Urinary bladder (tissue), 3 donors: ENCODE measurements at regions not wholly inside any gene's neighbourhood (a gene's known extent, or its start where the extent isn't known, plus 50 kb on each side); places are given as distances from the start of the nearest gene placed in this dataset.
"Not testable (repeated sequence)": the region's sequence is repeated elsewhere in the genome, so short reads cannot be mapped to it uniquely, and the experiment has no call there.

Experiments
- DNase-seq: peaks from one replicate; pipeline ENCODE4 v3.0.0-alpha.2; 2015; ENCODE audit errors: extremely low spot score
- H3K27ac ChIP-seq: one replicate; pipeline ENCODE4 v1.5.1; 2013; ENCODE audit warnings: low read depth, mild to moderate bottlenecking, moderate library complexity
- H3K36me3 ChIP-seq: one replicate; pipeline ENCODE4 v1.6.1; 2013; ENCODE audit warnings: mild to moderate bottlenecking, moderate library complexity; ENCODE audit not compliant: insufficient read depth
- H3K4me1 ChIP-seq: one replicate; pipeline ENCODE4 v1.6.1; 2013; ENCODE audit warnings: mild to moderate bottlenecking, moderate library complexity; ENCODE audit not compliant: insufficient read depth
- H3K4me3 ChIP-seq: one replicate; pipeline ENCODE4 v1.5.1; 2013; ENCODE audit warnings: low read depth, low read length
- WGBS: extraction: QIAGEN DNeasy Blood & Tissue Kit; methylation state at CpG from one replicate; pipeline ENCODE4 v1.1.7; 2013; 5-methylcytosine and 5-hydroxymethylcytosine counted together
- donor health status: healthy with polysubstance abuse.
- donor health status: healthy.

DNA sequence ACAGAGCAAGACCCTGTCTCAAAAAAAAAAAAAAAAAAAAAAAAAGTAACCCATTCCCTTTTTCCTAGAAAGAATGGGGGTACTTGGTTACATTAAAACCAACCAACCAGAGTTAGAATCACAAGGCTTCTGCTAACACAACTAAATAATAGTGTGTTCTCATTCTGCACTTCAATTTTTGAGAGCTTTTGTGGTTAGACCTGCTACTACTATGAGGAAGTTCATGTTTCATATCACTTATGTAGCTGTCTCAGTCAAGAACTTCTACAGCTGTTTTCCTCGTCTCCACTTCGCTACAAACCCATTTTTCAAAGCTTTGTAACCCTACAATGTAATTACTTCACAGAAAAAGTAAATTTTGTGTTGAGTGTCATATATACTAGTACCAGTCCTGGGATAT is 58.3 kb downstream of the PDHA2 start:
- WGBS = 89% methylated on average over 2 of the region's 2 CpGs
- H3K4me3 ChIP-seq = no peak overlapping the region
- no peak overlapping the region for H3K27ac ChIP-seq
- no peaks in the 10 kb centered on the region for H3K36me3 ChIP-seq
- no peaks in the 10 kb centered on the region for H3K4me1 ChIP-seq
- DNase-seq = no peak

DNA sequence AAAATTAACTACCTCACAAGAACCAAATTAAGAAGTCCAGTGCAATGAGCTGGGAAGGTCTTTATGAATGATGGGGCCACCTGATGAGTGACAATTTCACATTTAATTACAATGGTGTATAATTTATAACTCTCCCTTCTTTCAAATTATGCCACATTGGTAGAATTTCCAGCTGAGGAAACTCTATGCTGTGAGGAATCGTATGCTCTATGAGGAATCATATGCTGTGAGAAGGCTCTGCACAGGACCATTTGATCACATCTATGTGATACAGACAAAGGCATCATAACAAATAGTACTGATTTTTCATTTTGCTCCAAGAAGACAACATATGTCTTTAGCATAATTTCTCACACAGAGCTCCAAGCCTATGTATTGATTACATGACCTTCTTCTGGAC is 69.3 kb downstream of the PDHA2 start:
- no peak overlapping the region for H3K27ac ChIP-seq
- no peaks in the 10 kb centered on the region for H3K36me3 ChIP-seq
- H3K4me3 ChIP-seq = no peak overlapping the region
- WGBS = 85% methylated on average over 1 of the region's 1 CpG
- no peak for DNase-seq
- H3K4me1 ChIP-seq = no peaks in the 10 kb centered on the region

DNA sequence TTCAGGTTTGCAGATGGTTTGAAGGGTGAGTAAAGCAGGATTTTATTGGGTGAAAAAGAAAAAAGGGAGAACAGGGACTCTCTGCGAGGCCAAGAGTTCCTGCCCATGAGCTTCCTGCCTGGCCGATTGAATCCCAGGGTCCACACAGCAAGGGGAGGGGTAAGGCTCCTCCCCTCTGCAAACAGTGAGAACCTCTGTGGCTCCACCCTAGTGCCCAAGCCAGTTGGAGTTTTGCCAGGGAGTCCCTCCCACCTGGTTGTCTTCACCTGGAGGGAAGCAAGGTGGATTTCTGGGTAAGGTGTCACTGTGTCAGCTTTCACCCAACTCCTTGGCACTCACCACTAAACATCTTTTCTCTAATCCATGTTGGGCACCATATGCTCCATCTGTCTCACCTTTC is 70.9 kb downstream of the PDHA2 start:
- Histone ChIP-seq H3K36me3 (no peaks in the 10 kb centered on the region), H3K4me1 (no peaks in the 10 kb centered on the region), H3K27ac (no peak overlapping the region), H3K4me3 (no peak overlapping the region)
- no peak for DNase-seq
- WGBS = 75% methylated on average over 2 of the region's 2 CpGs

DNA sequence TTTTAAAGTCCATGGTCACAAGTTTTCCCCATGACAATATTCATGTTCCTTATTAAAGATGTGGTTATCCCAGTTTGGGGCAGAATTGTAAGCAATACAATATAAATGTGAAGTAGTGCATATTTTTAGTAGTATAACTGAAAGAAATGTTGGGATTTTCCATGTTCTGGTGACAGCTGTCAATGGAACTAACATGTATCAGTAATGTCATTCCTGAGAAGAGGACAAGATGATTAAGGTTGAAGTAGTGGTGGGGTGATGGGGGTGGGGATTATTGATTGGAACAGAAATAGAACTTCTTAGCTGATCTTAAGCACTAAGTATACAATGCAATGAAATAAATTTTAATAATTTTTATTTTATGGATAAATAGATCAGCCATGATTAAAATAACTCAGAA is 81.6 kb downstream of the PDHA2 start:
- Histone ChIP-seq H3K27ac (no peak overlapping the region), H3K4me1 (no peaks in the 10 kb centered on the region), H3K36me3 (no peaks in the 10 kb centered on the region), H3K4me3 (no peak overlapping the region)
- no peak for DNase-seq

DNA sequence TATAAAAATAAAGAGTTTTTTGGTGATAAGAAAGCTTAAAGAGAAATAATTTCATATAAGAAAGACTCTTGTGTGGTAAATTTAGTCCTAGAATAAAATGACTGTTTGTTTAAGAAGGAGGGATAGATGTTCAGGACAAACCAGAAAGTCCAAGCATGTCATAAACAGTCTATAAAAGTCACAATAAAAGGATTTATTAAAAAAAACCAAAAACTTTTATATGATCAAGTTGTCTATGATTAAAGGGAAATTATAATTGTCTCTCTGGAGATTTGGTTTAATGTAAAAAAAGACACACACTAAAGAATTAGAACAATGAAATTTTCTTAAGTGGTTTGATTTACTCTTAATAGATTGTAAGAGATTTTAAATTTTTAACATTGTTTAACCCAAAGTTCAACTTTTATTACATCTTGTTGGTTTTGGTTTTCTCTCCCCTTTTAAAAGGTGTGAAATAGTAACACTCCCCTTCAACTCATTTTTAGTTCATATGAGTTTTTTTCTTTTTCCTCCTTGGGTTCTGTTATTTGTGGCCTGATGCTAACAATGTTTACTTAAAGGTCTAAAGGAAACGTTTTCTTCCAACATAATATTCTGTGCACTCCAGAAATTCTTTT is 89.7 kb downstream of the PDHA2 start:
- WGBS = 50% methylated on average over 1 of the region's 1 CpG
- no peak overlapping the region for H3K4me3 ChIP-seq
- DNase-seq = no peak
- H3K36me3 ChIP-seq = no peaks in the 10 kb centered on the region
- no peaks in the 10 kb centered on the region for H3K4me1 ChIP-seq
- no peak overlapping the region for H3K27ac ChIP-seq

DNA sequence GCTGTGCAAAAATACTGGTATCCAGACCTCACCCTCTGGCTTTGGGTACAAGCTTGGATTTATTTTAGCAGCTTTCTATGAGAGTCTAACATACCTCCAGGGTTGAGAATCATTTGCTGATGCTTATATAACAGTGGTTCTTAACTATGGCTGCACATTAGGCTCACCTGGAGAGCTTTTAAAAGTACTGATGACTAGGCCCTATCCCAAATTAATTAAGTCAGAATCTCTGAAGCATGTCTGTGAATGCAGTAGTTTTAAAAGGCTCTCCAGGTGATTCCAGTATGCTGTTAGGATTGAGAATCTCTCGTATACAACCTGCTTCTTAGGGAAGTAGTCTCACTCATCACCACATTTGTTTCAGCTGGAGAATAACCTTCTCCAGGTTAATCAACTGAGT is 99.2 kb downstream of the PDHA2 start:
- H3K27ac ChIP-seq = no peak overlapping the region
- 97% methylated on average over 1 of the region's 1 CpG for WGBS
- DNase-seq = no peak
- H3K4me3 ChIP-seq = no peak overlapping the region
- no peaks in the 10 kb centered on the region for H3K4me1 ChIP-seq
- H3K36me3 ChIP-seq = no peaks in the 10 kb centered on the region

DNA sequence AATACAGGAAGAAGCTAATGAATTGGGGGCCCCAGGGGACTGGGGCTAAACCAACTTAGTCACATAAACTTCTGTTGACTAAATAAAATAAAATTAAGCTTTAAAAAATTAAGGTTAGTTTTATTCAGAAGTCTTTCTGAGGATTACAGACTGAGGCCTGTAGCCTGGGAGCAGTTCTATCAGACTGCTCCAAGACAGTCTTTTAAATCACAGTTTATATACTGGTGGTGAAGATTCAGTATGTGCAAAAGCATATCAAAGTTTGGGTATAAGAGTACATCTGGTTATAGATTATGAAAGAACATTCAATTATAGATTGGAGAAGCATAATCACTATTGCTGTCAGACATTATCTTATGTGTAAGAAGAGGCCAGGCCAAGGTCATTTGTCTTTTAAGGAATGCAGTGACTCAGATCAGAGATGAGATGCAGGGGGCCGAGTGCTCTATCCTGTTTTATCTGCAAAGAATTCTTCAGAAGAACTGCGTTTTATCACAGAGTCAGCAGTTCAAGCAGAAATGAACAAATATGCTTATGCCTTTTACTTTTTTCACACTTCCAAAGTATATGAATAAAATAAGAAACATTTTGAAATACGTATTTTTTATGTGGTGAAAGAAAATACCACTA is 109.4 kb downstream of the PDHA2 start:
- H3K27ac ChIP-seq = no peak overlapping the region
- H3K4me1 ChIP-seq = no peaks in the 10 kb centered on the region
- DNase-seq = no peak
- WGBS = 47% methylated on average over 3 of the region's 3 CpGs
- H3K36me3 ChIP-seq = no peaks in the 10 kb centered on the region
- H3K4me3 ChIP-seq = no peak overlapping the region

DNA sequence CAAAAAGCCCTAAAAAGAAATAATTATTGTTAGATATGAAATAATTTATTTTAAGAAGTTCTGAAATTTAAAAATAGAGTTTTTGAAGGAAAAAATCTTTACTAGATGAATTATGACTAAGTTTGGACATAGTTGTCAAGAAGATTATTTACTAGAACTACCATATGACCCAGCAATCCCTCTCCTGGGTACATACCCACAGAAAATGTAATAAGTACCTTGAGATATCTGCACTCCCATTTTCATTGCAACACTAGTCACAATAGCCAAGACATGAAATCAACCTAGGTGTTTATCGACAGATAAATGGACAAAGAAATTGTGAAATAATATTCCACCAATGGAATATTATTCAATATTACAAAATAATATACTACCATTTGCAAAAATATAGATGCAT is 109.9 kb downstream of the PDHA2 start:
- 98% methylated on average over 1 of the region's 1 CpG for WGBS
- H3K4me1 ChIP-seq = no peaks in the 10 kb centered on the region

DNA sequence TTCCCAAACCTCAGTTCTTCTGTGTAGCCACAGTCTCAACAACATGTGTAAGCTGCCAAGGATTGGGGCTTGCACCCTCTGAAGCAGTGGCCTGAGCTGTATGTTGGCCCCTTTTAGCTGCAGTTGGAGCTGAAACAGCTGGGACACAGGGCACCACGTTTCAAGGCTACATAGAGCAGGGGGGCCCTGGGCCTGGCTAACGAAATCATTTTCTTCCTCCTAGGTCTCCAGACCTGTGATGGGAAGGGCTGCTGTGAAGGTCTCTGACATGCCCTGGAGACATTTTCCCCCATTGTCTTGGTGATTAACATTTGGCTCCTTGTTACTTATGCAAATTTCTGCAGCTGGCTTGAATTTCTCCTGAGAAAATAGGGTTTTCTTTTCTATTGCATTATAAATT is 112.6 kb downstream of the PDHA2 start:
- 67% methylated on average over 2 of the region's 2 CpGs for WGBS

More for the DNA sequence above, 109.9 kb downstream of the PDHA2 start:
- no peak for DNase-seq
- Histone ChIP-seq H3K27ac (no peak overlapping the region), H3K4me3 (no peak overlapping the region), H3K36me3 (no peaks in the 10 kb centered on the region)

DNA sequence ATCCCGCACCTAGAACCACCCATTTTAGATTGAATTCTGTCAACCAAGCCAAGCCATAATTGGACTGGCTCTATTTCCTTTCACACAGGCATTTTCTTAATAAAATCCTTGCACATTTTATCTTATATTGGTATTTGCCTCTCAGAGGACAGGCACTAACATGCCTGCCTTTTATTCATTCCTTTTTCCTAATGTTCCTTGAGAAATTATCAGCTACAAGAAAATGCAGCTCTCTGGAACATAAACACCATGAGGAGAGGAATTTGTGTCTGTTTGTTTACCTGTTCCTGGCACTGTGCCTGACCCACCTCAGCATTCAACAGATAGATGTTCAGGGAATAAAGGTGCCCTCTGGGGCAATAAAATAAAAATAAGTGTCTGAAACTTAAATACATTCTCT is 116.2 kb downstream of the PDHA2 start:
- Histone ChIP-seq H3K4me1 (no peaks in the 10 kb centered on the region), H3K36me3 (no peaks in the 10 kb centered on the region), H3K27ac (no peak overlapping the region), H3K4me3 (no peak overlapping the region)
- DNase-seq = no peak
- 90% methylated on average over 1 of the region's 1 CpG for WGBS

More for the DNA sequence above, 112.6 kb downstream of the PDHA2 start:
- H3K4me1 ChIP-seq, H3K4me3 ChIP-seq, H3K27ac ChIP-seq, H3K36me3 ChIP-seq, DNase-seq: not testable (repeated sequence)

DNA sequence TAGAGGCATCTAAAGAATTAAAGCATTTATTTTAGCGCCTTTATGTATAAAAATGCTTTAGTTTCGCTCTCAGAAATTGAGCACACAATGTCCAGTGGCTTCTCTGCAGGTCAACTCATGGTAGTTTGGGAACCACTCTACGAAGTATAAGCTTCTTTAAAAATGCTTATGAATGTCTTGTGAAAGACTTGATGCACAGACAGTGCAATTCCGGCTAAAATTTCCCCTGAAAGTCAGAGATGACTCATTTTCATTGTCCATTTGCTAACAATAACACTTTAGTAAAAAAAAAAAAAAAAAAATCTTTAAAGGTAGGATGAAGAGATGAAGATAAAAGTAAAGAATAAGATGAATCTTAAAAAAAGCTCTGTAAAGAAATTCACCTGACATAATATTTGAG is 117.2 kb downstream of the PDHA2 start:
- WGBS = 90% methylated on average over 4 of the region's 4 CpGs

DNA sequence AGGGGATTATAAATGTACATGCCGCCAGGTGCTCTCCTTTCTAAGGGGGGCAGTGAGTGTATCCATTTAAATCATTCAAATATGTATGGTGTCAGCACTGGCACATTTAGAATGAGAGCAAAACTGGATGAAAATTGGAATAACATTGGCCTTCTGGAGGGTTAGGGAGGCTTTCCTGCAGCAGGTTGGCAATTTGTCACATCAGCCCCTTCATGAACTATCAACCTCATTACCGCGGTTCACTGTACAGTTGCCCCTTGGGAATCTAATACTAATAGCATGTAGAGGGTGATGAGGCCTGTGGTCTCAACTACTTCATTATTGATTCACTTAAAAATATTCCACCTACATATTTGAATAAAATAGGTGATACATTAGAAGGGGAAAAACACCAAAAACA is 117.9 kb downstream of the PDHA2 start:
- Histone ChIP-seq H3K27ac (no peak overlapping the region), H3K36me3 (no peaks in the 10 kb centered on the region), H3K4me1 (no peaks in the 10 kb centered on the region), H3K4me3 (no peak overlapping the region)
- no peak for DNase-seq
- WGBS = 98% methylated on average over 3 of the region's 3 CpGs

More for the DNA sequence above, 117.2 kb downstream of the PDHA2 start:
- no peak overlapping the region for H3K4me3 ChIP-seq
- H3K36me3 ChIP-seq = no peaks in the 10 kb centered on the region
- no peaks in the 10 kb centered on the region for H3K4me1 ChIP-seq
- no peak for DNase-seq
- no peak overlapping the region for H3K27ac ChIP-seq

DNA sequence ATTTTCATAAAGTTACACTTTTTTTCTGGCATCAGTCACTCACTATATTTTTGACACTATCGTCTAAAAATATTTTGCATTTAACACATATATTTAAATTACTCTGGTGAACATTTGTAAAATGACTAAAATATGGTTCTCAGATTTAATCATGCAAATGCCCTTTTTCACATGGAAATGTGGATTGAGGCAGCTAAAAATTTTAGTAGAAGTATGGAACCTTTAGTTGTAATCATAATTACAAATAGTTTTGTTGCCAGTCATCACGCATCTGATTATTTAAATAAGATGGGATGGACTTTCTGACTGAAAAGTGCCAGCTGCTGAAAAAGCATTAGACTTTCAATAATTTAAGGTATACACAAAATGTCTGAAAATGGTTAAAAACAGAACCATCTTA is 119.3 kb downstream of the PDHA2 start:
- DNase-seq = no peak
- Histone ChIP-seq H3K36me3 (no peaks in the 10 kb centered on the region), H3K27ac (no peak overlapping the region), H3K4me1 (no peaks in the 10 kb centered on the region), H3K4me3 (no peak overlapping the region)
- WGBS = 95% methylated on average over 2 of the region's 2 CpGs

DNA sequence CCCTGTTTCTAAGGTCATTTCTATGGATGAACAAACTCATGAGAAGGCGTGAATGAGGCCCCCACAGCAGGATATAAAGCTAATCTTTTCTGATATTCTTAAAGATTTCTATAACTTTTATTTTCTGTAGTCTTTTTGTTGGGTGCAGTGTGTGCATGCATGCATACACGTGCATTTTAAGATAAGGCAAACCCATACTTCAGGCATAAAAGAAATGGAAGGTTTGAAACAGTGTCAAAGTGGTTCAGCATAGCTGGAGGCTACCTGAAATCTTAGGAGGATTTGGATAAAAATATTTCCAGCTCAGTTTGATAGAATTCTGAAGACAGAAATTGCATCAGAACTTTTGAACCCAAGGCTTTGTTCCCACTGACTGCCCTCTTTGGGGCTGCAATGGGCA is 119.7 kb downstream of the PDHA2 start:
- Histone ChIP-seq H3K36me3 (no peaks in the 10 kb centered on the region), H3K27ac (no peak overlapping the region), H3K4me1 (no peaks in the 10 kb centered on the region), H3K4me3 (no peak overlapping the region)
- WGBS = 82% methylated on average over 2 of the region's 2 CpGs
- no peak for DNase-seq

DNA sequence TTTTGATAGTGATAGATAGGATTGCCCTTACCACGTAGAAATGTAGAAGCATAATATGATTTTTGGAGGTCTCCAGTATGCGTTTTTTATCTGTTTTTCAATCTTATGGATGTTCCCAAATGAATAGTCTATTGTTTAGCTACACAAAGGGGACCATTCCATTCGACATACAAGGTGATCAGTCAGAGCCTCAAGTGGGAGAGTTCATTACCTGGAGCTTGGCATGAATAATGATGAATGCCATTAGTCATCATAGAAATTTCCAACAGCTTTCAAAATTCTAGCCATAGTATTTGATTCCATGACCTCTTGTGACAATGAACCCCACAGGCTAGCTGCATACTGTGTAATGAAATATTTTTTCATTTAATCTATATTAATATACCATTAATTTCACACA is 123.6 kb downstream of the PDHA2 start:
- no peak for DNase-seq
- H3K36me3 ChIP-seq = no peaks in the 10 kb centered on the region
- WGBS = 66% methylated on average over 3 of the region's 3 CpGs

More for the DNA sequence above, 123.6 kb downstream of the PDHA2 start:
- no peak overlapping the region for H3K27ac ChIP-seq
- no peak overlapping the region for H3K4me3 ChIP-seq
- H3K4me1 ChIP-seq = no peaks in the 10 kb centered on the region
